ENCODE measurements at regions not wholly inside any gene's neighbourhood (a gene's known extent, or its start where the extent isn't known, plus 50 kb on each side); places are given as distances from the start of the nearest gene placed in this dataset.

DNA sequence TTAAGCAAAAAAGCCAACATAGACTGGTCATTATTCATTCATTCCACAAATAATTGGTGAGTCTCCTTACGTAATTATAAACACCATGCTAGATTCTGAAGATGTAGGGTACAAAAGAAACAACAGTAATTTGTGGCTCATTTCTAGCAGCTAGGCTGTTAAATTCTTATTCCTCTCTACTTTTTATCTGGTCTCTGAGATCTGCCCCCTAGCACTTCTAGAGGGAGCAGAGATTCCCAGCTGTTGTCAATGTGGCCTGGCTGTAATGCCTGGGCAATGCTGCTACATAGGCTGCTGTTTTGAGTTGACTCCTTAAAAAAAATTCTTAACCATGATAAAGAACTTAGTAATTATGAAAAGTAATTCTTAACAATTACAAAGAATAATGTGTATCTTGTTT is 434.9 kb upstream of the THRB start:
- no peak overlapping the region for H3K27ac ChIP-seq (ENCODE audit: low read depth, low read length)
- H2BK15ac ChIP-seq (ENCODE audit: low read length): no peak overlapping the region
- H3K9me3 ChIP-seq (ENCODE audit: insufficient read depth in 2 of 2, low read depth in 1 of 2, low read length in 1 of 2): no peaks in the 10 kb centered on the region
- CTCF ChIA-PET (ENCODE audit: partially characterized antibody): interaction anchor here (0.6 to 1.3 kb wide), 5 partner anchors 16 to 656 kb away, joined by 3 to 5 read pairs (median 3); no protein-coding TSS in a partner anchor
- H3K18ac ChIP-seq (ENCODE audit: extremely low read depth, low read length): no peak overlapping the region
- H3K4ac ChIP-seq (replicated peaks; ENCODE audit: insufficient read length, low read depth, low read length): no peak overlapping the region
- POLR2A ChIA-PET (ENCODE audit: partially characterized antibody): no interaction called here
- H3K9ac ChIP-seq (replicated peaks in 1 of 4; ENCODE audit: extremely low read depth in 1 of 4, low read depth in 3 of 4, low read length in 3 of 4): no peak overlapping the region
- no peak overlapping the region for H4K5ac ChIP-seq (ENCODE audit: insufficient read length, low read depth, low read length)
- H3K4me3 ChIP-seq (ENCODE audit: extremely low read depth in 1 of 4, insufficient read depth in 2 of 4, low read depth in 3 of 4, low read length in 4 of 4): no peak overlapping the region
- H3K27me3 ChIP-seq (replicated peaks in 1 of 4; ENCODE audit: control insufficient read depth in 3 of 4, extremely low read depth in 1 of 4, insufficient read depth in 3 of 4, low read length in 3 of 4): peaks cover 0 to 2% (median 0%) of the 10 kb centered on the region in 4 experiments; a peak in 1 of 7 replicates
- H4K20me1 ChIP-seq (replicated peaks in 1 of 2; ENCODE audit: control insufficient read depth in 1 of 2, insufficient read depth in 2 of 2, low read length in 2 of 2): no peaks in the 10 kb centered on the region
- no peaks in the 10 kb centered on the region for H3K36me3 ChIP-seq (ENCODE audit: control insufficient read depth in 2 of 4, insufficient read depth in 4 of 4, low read length in 3 of 4)
- no peak overlapping the region for H2BK120ac ChIP-seq (replicated peaks; ENCODE audit: low read depth, low read length)
- no peak overlapping the region for H4K91ac ChIP-seq (replicated peaks; ENCODE audit: insufficient read length, low read length)
- H2AK5ac ChIP-seq (ENCODE audit: low read depth, low read length): no peak overlapping the region
- no peak overlapping the region for H2AFZ ChIP-seq (ENCODE audit: low read length)
- DNase-seq (ENCODE audit: low read depth in 1 of 2, low spot score in 2 of 2) (no peak), FAIRE-seq (no peak)
- no peak overlapping the region for H4K8ac ChIP-seq (ENCODE audit: extremely low read depth, insufficient read depth, low read length)
- no peak overlapping the region for H3K14ac ChIP-seq (ENCODE audit: insufficient read length)
- H3K23ac ChIP-seq (ENCODE audit: insufficient read length): no peak overlapping the region
- H2BK12ac ChIP-seq (ENCODE audit: low read depth, low read length): no peak overlapping the region
- H2BK5ac ChIP-seq (ENCODE audit: low read depth, low read length): no peak overlapping the region
- H3K4me2 ChIP-seq (ENCODE audit: insufficient read depth in 1 of 2, low read depth in 2 of 2, low read length in 2 of 2): no peak overlapping the region
- H3K79me2 ChIP-seq (ENCODE audit: control insufficient read depth in 1 of 2, insufficient read depth in 2 of 2, low read length in 2 of 2): no peaks in the 10 kb centered on the region
- no peaks in the 10 kb centered on the region for H3K4me1 ChIP-seq (replicated peaks in 1 of 4; ENCODE audit: control insufficient read depth in 3 of 4, insufficient read depth in 4 of 4, low read length in 3 of 4)
- WGBS, 2 experiments (ENCODE audit: extremely low coverage in 1 of 2, insufficient coverage in 1 of 2, insufficient read length in 1 of 2, insufficient replicate concordance in 2 of 2, low coverage in 1 of 2, low lambda C conversion rate in 2 of 2, missing lambda C conversion rate in 1 of 2): 94% methylated on average over 1 of the region's 1 CpG; no CpG with 5 or more reads in 1 of the 2 experiments
- H3K56ac ChIP-seq (replicated peaks; ENCODE audit: insufficient read length, low read depth, low read length): no peak overlapping the region
- H3K23me2 ChIP-seq (ENCODE audit: low read depth, low read length): no peaks in the 10 kb centered on the region
- no peak overlapping the region for H2BK20ac ChIP-seq (ENCODE audit: low read length)
- no peaks in the 10 kb centered on the region for H3K79me1 ChIP-seq (ENCODE audit: low read depth, low read length)
- no peak for TF ChIP-seq NRF1 (IDR thresholded peaks at IDR 0.05; ENCODE audit: low read depth, low read length)
- TF ChIP-seq, protein P1, sequence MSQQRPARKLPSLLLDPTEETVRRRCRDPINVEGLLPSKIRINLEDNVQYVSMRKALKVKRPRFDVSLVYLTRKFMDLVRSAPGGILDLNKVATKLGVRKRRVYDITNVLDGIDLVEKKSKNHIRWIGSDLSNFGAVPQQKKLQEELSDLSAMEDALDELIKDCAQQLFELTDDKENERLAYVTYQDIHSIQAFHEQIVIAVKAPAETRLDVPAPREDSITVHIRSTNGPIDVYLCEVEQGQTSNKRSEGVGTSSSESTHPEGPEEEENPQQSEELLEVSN (IDR thresholded peaks at IDR 0.05): no peak
- TF ChIP-seq SAP30 (IDR thresholded peaks at IDR 0.05; ENCODE audit: insufficient read depth, insufficient replicate concordance, low read length): no peak
- no peak for TF ChIP-seq BCL11A (IDR thresholded peaks at IDR 0.05; ENCODE audit: low read depth in 2 of 2, low read length in 2 of 2)
- TF ChIP-seq TAF7 (optimal IDR thresholded peaks at IDR 0.05; ENCODE audit: borderline replicate concordance, low read depth, low read length): no peak
- TF ChIP-seq SUZ12 (IDR thresholded peaks at IDR 0.05; ENCODE audit: low read length): no peak
- TF ChIP-seq EP300 (IDR thresholded peaks at IDR 0.05; ENCODE audit: borderline replicate concordance in 1 of 2, low read depth in 2 of 2, low read length in 2 of 2): no peak
- no peak for TF ChIP-seq CBX5 (IDR thresholded peaks at IDR 0.05; ENCODE audit: low read depth, low read length)
- TF ChIP-seq, protein P2, sequence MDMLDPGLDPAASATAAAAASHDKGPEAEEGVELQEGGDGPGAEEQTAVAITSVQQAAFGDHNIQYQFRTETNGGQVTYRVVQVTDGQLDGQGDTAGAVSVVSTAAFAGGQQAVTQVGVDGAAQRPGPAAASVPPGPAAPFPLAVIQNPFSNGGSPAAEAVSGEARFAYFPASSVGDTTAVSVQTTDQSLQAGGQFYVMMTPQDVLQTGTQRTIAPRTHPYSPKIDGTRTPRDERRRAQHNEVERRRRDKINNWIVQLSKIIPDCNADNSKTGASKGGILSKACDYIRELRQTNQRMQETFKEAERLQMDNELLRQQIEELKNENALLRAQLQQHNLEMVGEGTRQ (IDR thresholded peaks at IDR 0.05; ENCODE audit: low read length): no peak
- TF ChIP-seq BACH1 (IDR thresholded peaks at IDR 0.05; ENCODE audit: low read length): no peak
- TF ChIP-seq EGR1 (IDR thresholded peaks at IDR 0.05; ENCODE audit: borderline replicate concordance, low read depth, low read length): no peak
- no peak for TF ChIP-seq CTBP2 (IDR thresholded peaks at IDR 0.05; ENCODE audit: borderline replicate concordance, insufficient read depth, insufficient read length, low read length)

Data from H1 (cell line).